ENCODE measurements at regions not wholly inside any gene's neighbourhood (a gene's known extent, or its start where the extent isn't known, plus 50 kb on each side); places are given as distances from the start of the nearest gene placed in this dataset.

DNA sequence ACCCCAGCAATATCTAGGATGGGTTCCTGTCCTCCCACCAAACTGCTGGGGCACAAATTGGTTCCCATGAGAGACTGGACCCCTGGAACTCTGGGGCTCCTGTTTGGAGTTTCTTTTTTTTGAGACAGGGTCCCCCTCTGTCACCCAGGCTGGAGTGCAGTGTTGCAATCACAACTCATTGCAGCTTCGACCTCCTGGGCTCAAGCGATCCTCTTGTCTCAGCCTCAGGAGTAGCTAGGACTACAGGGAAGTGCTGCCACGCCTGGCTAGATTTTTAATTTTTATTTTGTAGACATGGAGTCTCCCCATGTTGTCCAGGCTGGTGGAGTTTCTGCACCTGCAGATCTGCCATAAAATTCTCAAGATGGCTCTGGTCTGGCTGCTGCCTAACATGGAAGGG, 56.3 kb upstream of the BRD7 start:
- TF ChIP-seq, protein P1, sequence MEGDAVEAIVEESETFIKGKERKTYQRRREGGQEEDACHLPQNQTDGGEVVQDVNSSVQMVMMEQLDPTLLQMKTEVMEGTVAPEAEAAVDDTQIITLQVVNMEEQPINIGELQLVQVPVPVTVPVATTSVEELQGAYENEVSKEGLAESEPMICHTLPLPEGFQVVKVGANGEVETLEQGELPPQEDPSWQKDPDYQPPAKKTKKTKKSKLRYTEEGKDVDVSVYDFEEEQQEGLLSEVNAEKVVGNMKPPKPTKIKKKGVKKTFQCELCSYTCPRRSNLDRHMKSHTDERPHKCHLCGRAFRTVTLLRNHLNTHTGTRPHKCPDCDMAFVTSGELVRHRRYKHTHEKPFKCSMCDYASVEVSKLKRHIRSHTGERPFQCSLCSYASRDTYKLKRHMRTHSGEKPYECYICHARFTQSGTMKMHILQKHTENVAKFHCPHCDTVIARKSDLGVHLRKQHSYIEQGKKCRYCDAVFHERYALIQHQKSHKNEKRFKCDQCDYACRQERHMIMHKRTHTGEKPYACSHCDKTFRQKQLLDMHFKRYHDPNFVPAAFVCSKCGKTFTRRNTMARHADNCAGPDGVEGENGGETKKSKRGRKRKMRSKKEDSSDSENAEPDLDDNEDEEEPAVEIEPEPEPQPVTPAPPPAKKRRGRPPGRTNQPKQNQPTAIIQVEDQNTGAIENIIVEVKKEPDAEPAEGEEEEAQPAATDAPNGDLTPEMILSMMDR (tag by site-specific recombination; IDR thresholded peaks at IDR 0.05) = no peak
- TF ChIP-seq ZNF549 (tag by site-specific recombination; IDR thresholded peaks at IDR 0.05) = no peak

Measured in HEK293 (cell line).